GM13976 (cell line): ENCODE measurements at regions not wholly inside any gene's neighbourhood (a gene's known extent, or its start where the extent isn't known, plus 50 kb on each side); places are given as distances from the start of the nearest gene placed in this dataset.

ENCODE experiments used
- DNase-seq: peaks from one replicate; pipeline ENCODE4 v3.0.0; 2012; ENCODE audit warnings: low spot score
- CTCF ChIP-seq: IDR thresholded peaks from 2 replicates; pipeline ENCODE4 v1.5.1; 2012; ENCODE audit warnings: borderline replicate concordance, mild to moderate bottlenecking; ENCODE audit not compliant: insufficient read depth; ENCODE audit errors: extremely low read depth, missing control alignments, control extremely low read depth
- in situ Hi-C: fragments of 300-500 bp; cut with MboI; formaldehyde crosslinking; loops from one replicate; pipeline ENCODE4 v1.12.0; 2022; ENCODE audit warnings: low sequenced_read_pairs, mixed read lengths, inconsistent platforms; ENCODE audit not compliant: unreplicated experiment

- no peak for TF ChIP-seq CTCF
- in situ Hi-C loops = no loop called here
- DNase-seq = no peak
Measured at GRCh38 chr2:122249673-122250072, 494.2 kb downstream of the TSN start.

DNA sequence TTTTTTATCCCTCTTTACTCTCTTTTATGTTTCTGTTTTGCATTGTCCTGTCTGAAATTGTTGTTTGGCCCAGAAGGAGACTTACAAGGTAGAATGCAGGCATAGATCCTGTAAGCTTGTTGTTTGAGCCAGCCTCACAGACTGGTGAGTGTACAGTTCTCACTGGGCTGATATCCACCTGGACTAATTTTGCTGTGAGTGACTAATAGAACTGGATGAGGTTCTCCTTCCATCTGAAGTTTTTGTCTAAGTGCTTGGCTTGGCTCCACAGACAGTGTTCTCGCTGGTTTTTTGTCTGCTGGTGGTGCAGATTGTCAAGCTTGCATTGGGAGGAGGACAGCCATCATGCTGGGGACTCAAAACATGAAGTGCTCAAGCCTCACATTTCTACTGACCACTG is 495.7 kb downstream of the TSN start:
- DNase-seq = no peak
- TF ChIP-seq CTCF = no peak
- in situ Hi-C loops = no loop called here

GRCh38 chr2:122251566-122251965 is 496.1 kb downstream of the TSN start:
- in situ Hi-C loops = no loop called here
- TF ChIP-seq CTCF = no peak
- DNase-seq = no peak

DNA sequence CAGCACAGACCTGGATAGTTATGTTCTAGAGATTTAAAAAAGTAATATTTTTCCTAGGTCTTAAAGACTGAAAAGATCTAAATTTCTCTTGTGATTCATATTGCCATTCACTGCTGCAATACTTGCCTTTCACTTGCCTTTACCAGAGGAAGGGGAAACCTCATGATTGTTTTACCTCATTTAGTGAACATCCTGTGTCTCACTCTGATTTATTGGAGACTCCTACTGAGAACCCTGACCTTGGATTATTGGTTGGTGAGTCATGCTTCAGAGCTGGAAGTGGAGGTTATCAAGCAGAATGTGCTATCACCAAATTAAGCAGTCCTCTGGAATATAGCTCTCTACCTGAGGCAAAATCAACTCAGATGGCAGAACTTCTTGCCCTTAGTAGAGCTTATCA is 500.5 kb downstream of the TSN start:
- no peak for DNase-seq
- TF ChIP-seq CTCF = no peak
- in situ Hi-C loops = no loop called here

DNA sequence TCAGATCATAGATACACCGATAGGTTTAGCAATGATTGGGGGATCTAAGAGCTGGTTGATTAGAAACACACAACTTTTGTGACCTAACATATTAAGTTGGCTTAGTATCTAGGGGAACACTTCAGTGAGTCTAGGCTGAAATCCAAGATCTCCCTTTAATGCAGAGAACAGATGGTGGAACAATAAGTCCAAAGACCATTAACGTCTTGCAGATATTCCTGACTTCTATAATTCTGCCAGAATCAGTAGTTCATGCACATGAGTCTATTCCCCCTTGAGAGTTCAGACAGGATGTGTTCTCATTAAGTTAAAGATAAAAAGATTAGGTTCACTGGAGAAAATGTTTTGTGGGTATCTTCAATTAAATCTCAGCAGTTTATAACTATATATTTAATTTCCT is 506.5 kb downstream of the TSN start:
- in situ Hi-C loops = no loop called here
- no peak for TF ChIP-seq CTCF
- no peak for DNase-seq

GRCh38 chr2:122263746-122264145 is 508.3 kb downstream of the TSN start:
- DNase-seq = no peak
- TF ChIP-seq CTCF = no peak
- in situ Hi-C loops = no loop called here

DNA sequence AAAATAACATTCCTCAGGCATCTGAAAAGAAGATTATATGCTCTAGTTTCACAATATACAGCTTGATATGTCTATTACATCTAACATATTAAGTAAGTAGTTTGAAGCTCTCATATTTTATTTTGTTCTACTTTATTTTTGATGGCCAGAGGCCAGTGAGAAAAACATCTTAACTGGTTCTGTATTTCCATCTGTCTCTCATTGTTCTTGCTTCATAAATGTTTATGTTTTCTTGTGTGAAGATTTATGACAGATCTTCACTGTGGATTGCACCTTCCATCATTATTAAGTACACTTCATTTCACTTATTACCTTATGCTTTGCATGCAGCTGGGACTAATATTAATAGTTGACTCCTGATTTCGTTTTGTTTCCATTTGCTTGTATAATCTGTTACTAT is 511.2 kb downstream of the TSN start:
- no peak for TF ChIP-seq CTCF
- DNase-seq = no peak
- in situ Hi-C loops = no loop called here
